ENCODE measurements at regions not wholly inside any gene's neighbourhood (a gene's known extent, or its start where the extent isn't known, plus 50 kb on each side); places are given as distances from the start of the nearest gene placed in this dataset.

- no peak overlapping the region for H3K27ac ChIP-seq (ENCODE audit: low read depth in 2 of 2, low read length in 2 of 2)
- intact Hi-C loops (cut with DNase I), result no loop called here
- no peak overlapping the region for H3K4me3 ChIP-seq (ENCODE audit: low read length in 3 of 3)
- DNase-seq (no peak), FAIRE-seq (no peak)
- TF ChIP-seq CTCF (IDR thresholded peaks at IDR 0.05; ENCODE audit: borderline replicate concordance, extremely low read depth, insufficient read depth), result no peak
- no peaks in the 10 kb centered on the region for H3K27me3 ChIP-seq (ENCODE audit: control insufficient read depth, insufficient read depth, low read length)
- no peak overlapping the region for H3K9ac ChIP-seq (ENCODE audit: low read length in 3 of 3)
- no peaks in the 10 kb centered on the region for H3K36me3 ChIP-seq (ENCODE audit: control insufficient read depth in 2 of 3, insufficient read depth in 3 of 3, low read length in 3 of 3)
- no peaks in the 10 kb centered on the region for H3K9me3 ChIP-seq (ENCODE audit: control insufficient read depth in 2 of 3, insufficient read depth in 1 of 3, low read length in 3 of 3)
- no peaks in the 10 kb centered on the region for H3K4me1 ChIP-seq (ENCODE audit: control insufficient read depth in 2 of 3, insufficient read depth in 2 of 3, low read depth in 1 of 3, low read length in 3 of 3)
These were observed 175.2 kb downstream of the GAS1 start for GRCh38 chr9:86771941-86772634.

- intact Hi-C loops (cut with DNase I), result no loop called here
These were observed 175.9 kb downstream of the GAS1 start for GRCh38 chr9:86771420-86771819.

GRCh38 chr9:86768709-86769108 lies 178.6 kb downstream of the GAS1 start:
- H3K27ac ChIP-seq (ENCODE audit: low read depth in 2 of 2, low read length in 2 of 2), result no peak overlapping the region
- intact Hi-C loops (cut with DNase I), result no loop called here
- no peaks in the 10 kb centered on the region for H3K27me3 ChIP-seq (ENCODE audit: control insufficient read depth, insufficient read depth, low read length)
- DNase-seq (no peak), FAIRE-seq (no peak)
- H3K4me1 ChIP-seq (ENCODE audit: control insufficient read depth in 2 of 3, insufficient read depth in 2 of 3, low read depth in 1 of 3, low read length in 3 of 3), result no peaks in the 10 kb centered on the region
- no peak for TF ChIP-seq CTCF (IDR thresholded peaks at IDR 0.05; ENCODE audit: borderline replicate concordance, extremely low read depth, insufficient read depth)
- H3K36me3 ChIP-seq (ENCODE audit: control insufficient read depth in 2 of 3, insufficient read depth in 3 of 3, low read length in 3 of 3), result no peaks in the 10 kb centered on the region
- no peak overlapping the region for H3K4me3 ChIP-seq (ENCODE audit: low read length in 3 of 3)
- H3K9ac ChIP-seq (ENCODE audit: low read length in 3 of 3), result no peak overlapping the region
- H3K9me3 ChIP-seq (ENCODE audit: control insufficient read depth in 2 of 3, insufficient read depth in 1 of 3, low read length in 3 of 3), result no peaks in the 10 kb centered on the region

More at GRCh38 chr9:86771420-86771819, 175.9 kb downstream of the GAS1 start:
- Histone ChIP-seq H3K9me3 (ENCODE audit: control insufficient read depth in 2 of 3, insufficient read depth in 1 of 3, low read length in 3 of 3) (no peaks in the 10 kb centered on the region), H3K36me3 (ENCODE audit: control insufficient read depth in 2 of 3, insufficient read depth in 3 of 3, low read length in 3 of 3) (no peaks in the 10 kb centered on the region), H3K4me1 (ENCODE audit: control insufficient read depth in 2 of 3, insufficient read depth in 2 of 3, low read depth in 1 of 3, low read length in 3 of 3) (no peaks in the 10 kb centered on the region), H3K9ac (ENCODE audit: low read length in 3 of 3) (no peak overlapping the region), H3K27ac (ENCODE audit: low read depth in 2 of 2, low read length in 2 of 2) (no peak overlapping the region), H3K27me3 (ENCODE audit: control insufficient read depth, insufficient read depth, low read length) (no peaks in the 10 kb centered on the region), H3K4me3 (ENCODE audit: low read length in 3 of 3) (no peak overlapping the region)
- TF ChIP-seq CTCF (IDR thresholded peaks at IDR 0.05; ENCODE audit: borderline replicate concordance, extremely low read depth, insufficient read depth), result no peak
- DNase-seq, result no peak
- no peak for FAIRE-seq

GRCh38 chr9:86768020-86768419 lies 179.3 kb downstream of the GAS1 start:
- no peaks in the 10 kb centered on the region for H3K27me3 ChIP-seq (ENCODE audit: control insufficient read depth, insufficient read depth, low read length)
- no peaks in the 10 kb centered on the region for H3K4me1 ChIP-seq (ENCODE audit: control insufficient read depth in 2 of 3, insufficient read depth in 2 of 3, low read depth in 1 of 3, low read length in 3 of 3)
- H3K9me3 ChIP-seq (ENCODE audit: control insufficient read depth in 2 of 3, insufficient read depth in 1 of 3, low read length in 3 of 3), result no peaks in the 10 kb centered on the region
- intact Hi-C loops (cut with DNase I), result no loop called here
- no peaks in the 10 kb centered on the region for H3K36me3 ChIP-seq (ENCODE audit: control insufficient read depth in 2 of 3, insufficient read depth in 3 of 3, low read length in 3 of 3)
- DNase-seq (no peak), FAIRE-seq (no peak)
- no peak overlapping the region for H3K4me3 ChIP-seq (ENCODE audit: low read length in 3 of 3)
- H3K9ac ChIP-seq (ENCODE audit: low read length in 3 of 3), result no peak overlapping the region
- no peak for TF ChIP-seq CTCF (IDR thresholded peaks at IDR 0.05; ENCODE audit: borderline replicate concordance, extremely low read depth, insufficient read depth)
- H3K27ac ChIP-seq (ENCODE audit: low read depth in 2 of 2, low read length in 2 of 2), result no peak overlapping the region
